B cell (primary cell): ENCODE measurements at regions not wholly inside any gene's neighbourhood (a gene's known extent, or its start where the extent isn't known, plus 50 kb on each side); places are given as distances from the start of the nearest gene placed in this dataset.

ENCODE experiments used
- ATAC-seq: fragments of 200-7000 bp; cut with Tn5 transposase; one replicate; pipeline ENCODE4 v1.10.0; 2021; ENCODE audit warnings: low read depth, mild to moderate bottlenecking, moderate number of reproducible peaks, moderate library complexity
- CTCF ChIA-PET: fragments of 350-600 bp; sonication (Branson Sonifier 250); formaldehyde crosslinking; loops from one replicate; lab custom pipeline; 2021; ENCODE audit warnings: antibody characterized with exemption, inconsistent platforms; lab: Charles Lee
- POLR2A ChIA-PET: fragments of 350-600 bp; sonication (Branson Sonifier 250); formaldehyde crosslinking; loops from one replicate; lab custom pipeline; 2021; ENCODE audit warnings: antibody characterized with exemption; lab: Charles Lee
- DNase-seq: peaks from one replicate; pipeline ENCODE4 v3.0.0; 2013
- H2AFZ ChIP-seq: 2 replicates; pipeline ENCODE4 v1.6.1; 2012; ENCODE audit warnings: mild to moderate bottlenecking, low read depth, low read length; ENCODE audit not compliant: insufficient read depth, poor library complexity, severe bottlenecking
- H3K27ac ChIP-seq, 2 donors: 1 replicate in 1 of 2; 2 replicates in 1 of 2; pipeline ENCODE4 v1.5.1; 2012 to 2013; ENCODE audit warnings: low read length in 2 of 2, mild to moderate bottlenecking in 2 of 2, moderate library complexity in 1 of 2
- H3K27me3 ChIP-seq, 4 experiments: fragments of 200-600 bp in 1 of 4; sonication (generic) in 1 of 4; replicated peaks in 1 of 4; 1 replicate in 2 of 4; 2 replicates in 2 of 4; pipeline versions ENCODE4 v1.6.1 to v1.7.0; 2013 to 2016; ENCODE audit warnings: low read length in 3 of 4, mild to moderate bottlenecking in 2 of 4, mixed read lengths in 1 of 4, moderate library complexity in 1 of 4; ENCODE audit not compliant: insufficient read depth in 4 of 4, control insufficient read depth in 3 of 4; ENCODE audit errors: control extremely low read depth in 1 of 4
- H3K36me3 ChIP-seq, 2 experiments: replicated peaks in 1 of 2; 1 replicate in 1 of 2; 2 replicates in 1 of 2; pipeline versions ENCODE4 v1.6.1 to v1.7.1; 2013; ENCODE audit warnings: low read length in 1 of 2; ENCODE audit not compliant: insufficient read depth in 2 of 2, control insufficient read depth in 1 of 2; ENCODE audit errors: control extremely low read depth in 1 of 2, extremely low read depth in 1 of 2
- H3K4me1 ChIP-seq, 2 donors: fragments of 200-600 bp in 1 of 2; sonication (generic) in 1 of 2; 1 replicate in 1 of 2; 2 replicates in 1 of 2; pipeline versions ENCODE4 v1.5.1 to v1.6.1; 2013 to 2017; ENCODE audit warnings: low read length in 2 of 2; ENCODE audit not compliant: control insufficient read depth in 2 of 2, insufficient read depth in 2 of 2
- H3K4me2 ChIP-seq: replicated peaks from 2 replicates; pipeline ENCODE3; 2012; ENCODE audit warnings: mild to moderate bottlenecking, low read depth, low read length; ENCODE audit not compliant: poor library complexity, severe bottlenecking
- H3K4me3 ChIP-seq, 5 experiments: fragments of 200-600 bp in 1 of 5; sonication (generic) in 1 of 5; 1 replicate in 3 of 5; 2 replicates in 2 of 5; pipeline versions ENCODE4 v1.5.1 to v1.7.0; 2011 to 2016; ENCODE audit warnings: low read length in 4 of 5, mild to moderate bottlenecking in 4 of 5, low read depth in 2 of 5, control low read depth in 1 of 5, moderate library complexity in 1 of 5; ENCODE audit not compliant: insufficient read depth in 1 of 5; ENCODE audit errors: control extremely low read depth in 1 of 5, extremely low read depth in 1 of 5
- H3K79me2 ChIP-seq: fragments of 200-600 bp; sonication (generic); one replicate; pipeline ENCODE4 v1.6.0; 2016; ENCODE audit warnings: low read length; ENCODE audit not compliant: control insufficient read depth, insufficient read depth
- H3K9ac ChIP-seq: fragments of 200-600 bp; sonication (generic); 2 replicates; pipeline ENCODE4 v1.6.1; 2017; ENCODE audit warnings: mild to moderate bottlenecking, low read length, moderate library complexity
- H3K9me3 ChIP-seq, 3 donors: one replicate each; pipeline versions ENCODE4 v1.6.1 to v1.7.1; 2013; ENCODE audit warnings: low read length in 2 of 3; ENCODE audit not compliant: control insufficient read depth in 2 of 3, insufficient read depth in 1 of 3; ENCODE audit errors: control extremely low read depth in 1 of 3
- H4K20me1 ChIP-seq: 2 replicates; pipeline ENCODE4 v1.6.0; 2012; ENCODE audit warnings: mild to moderate bottlenecking, low read length; ENCODE audit not compliant: insufficient read depth, control insufficient read depth, poor library complexity, severe bottlenecking
- H3K27ac Mint-ChIP-seq: one replicate; pipeline ENCODE4 v1.8.0; 2021; ENCODE audit warnings: mixed read lengths
- H3K27me3 Mint-ChIP-seq: one replicate; pipeline ENCODE4 v1.8.0; 2021; ENCODE audit warnings: mixed read lengths
- H3K4me1 Mint-ChIP-seq: one replicate; pipeline ENCODE4 v1.8.0; 2021; ENCODE audit warnings: mixed read lengths
- H3K4me3 Mint-ChIP-seq: one replicate; pipeline ENCODE4 v1.8.0; 2021; ENCODE audit warnings: mixed read lengths
- H3K9me3 Mint-ChIP-seq: one replicate; pipeline ENCODE4 v1.8.0; 2022; ENCODE audit warnings: mixed read lengths; ENCODE audit not compliant: insufficient read depth
- EZH2 ChIP-seq: IDR thresholded peaks from 2 replicates; pipeline ENCODE4 v1.6.1; 2012; ENCODE audit warnings: borderline replicate concordance, low read depth, mild to moderate bottlenecking, moderate library complexity, low read length; ENCODE audit not compliant: insufficient read depth, poor library complexity, severe bottlenecking
- WGBS: methylation state at CpG from one replicate; pipeline ENCODE4 v1.1.5; 2013; ENCODE audit warnings: missing lambda C conversion rate; ENCODE audit not compliant: insufficient coverage; 5-methylcytosine and 5-hydroxymethylcytosine counted together
- intact Hi-C: fragments of 100-400 bp; cut with micrococcal nuclease; formaldehyde crosslinking; loops from one replicate; pipeline ENCODE4 v1.10.0; 2022
- TF ChIP-seq, protein P1 (sequence below): fragments of 200-600 bp; IDR thresholded peaks from one replicate; pipeline ENCODE4 v1.8.0; 2022; ENCODE audit warnings: antibody characterized with exemption, mild to moderate bottlenecking

DNA sequence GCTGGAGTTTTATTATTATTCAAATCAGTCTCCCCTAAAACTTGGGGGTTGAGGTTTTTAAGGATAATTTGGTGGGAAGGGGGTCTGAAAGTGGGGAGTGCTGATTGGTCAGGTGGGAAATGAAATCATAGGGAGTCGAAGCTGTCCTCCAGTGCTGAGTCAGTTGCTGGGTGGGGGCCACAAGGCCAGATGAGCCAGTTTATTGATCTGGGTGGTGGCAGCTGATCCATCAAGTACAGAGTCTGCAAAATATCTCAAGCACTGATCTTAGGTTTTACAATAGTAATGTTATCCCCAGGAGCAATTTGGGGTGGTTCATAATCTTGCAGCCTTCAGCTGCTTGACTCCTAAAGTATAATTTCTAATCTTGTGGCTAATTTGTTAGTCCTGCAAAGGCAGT is 146.0 kb upstream of the SPACA1 start:
- ChIA-PET CTCF (no interaction called here), POLR2A (no interaction called here)
- ATAC-seq (no peak), DNase-seq (no peak)
- Histone ChIP-seq H3K4me1 (peaks cover 4 to 7% of the 10 kb centered on the region in 2 donors), H3K9me3 (no peaks in the 10 kb centered on the region), H3K4me2 (no peak overlapping the region), H3K4me3 (no peak overlapping the region), H3K79me2 (no peaks in the 10 kb centered on the region), H3K27ac (no peak overlapping the region), H3K36me3 (no peaks in the 10 kb centered on the region), H2AFZ (no peak overlapping the region), H4K20me1 (no peaks in the 10 kb centered on the region), H3K27me3 (no peaks in the 10 kb centered on the region), H3K9ac (no peak overlapping the region)
- Mint-ChIP-seq H3K27me3 (no peaks in the 10 kb centered on the region), H3K9me3 (no peaks in the 10 kb centered on the region), H3K4me1 (peaks cover 10% of the 10 kb centered on the region), H3K4me3 (no peak overlapping the region), H3K27ac (no peak overlapping the region)
- WGBS, result 92% methylated on average over 1 of the region's 1 CpG
- no peak for TF ChIP-seq EZH2
- TF ChIP-seq, protein P1, sequence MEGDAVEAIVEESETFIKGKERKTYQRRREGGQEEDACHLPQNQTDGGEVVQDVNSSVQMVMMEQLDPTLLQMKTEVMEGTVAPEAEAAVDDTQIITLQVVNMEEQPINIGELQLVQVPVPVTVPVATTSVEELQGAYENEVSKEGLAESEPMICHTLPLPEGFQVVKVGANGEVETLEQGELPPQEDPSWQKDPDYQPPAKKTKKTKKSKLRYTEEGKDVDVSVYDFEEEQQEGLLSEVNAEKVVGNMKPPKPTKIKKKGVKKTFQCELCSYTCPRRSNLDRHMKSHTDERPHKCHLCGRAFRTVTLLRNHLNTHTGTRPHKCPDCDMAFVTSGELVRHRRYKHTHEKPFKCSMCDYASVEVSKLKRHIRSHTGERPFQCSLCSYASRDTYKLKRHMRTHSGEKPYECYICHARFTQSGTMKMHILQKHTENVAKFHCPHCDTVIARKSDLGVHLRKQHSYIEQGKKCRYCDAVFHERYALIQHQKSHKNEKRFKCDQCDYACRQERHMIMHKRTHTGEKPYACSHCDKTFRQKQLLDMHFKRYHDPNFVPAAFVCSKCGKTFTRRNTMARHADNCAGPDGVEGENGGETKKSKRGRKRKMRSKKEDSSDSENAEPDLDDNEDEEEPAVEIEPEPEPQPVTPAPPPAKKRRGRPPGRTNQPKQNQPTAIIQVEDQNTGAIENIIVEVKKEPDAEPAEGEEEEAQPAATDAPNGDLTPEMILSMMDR, result no peak
- intact Hi-C loops, result no loop called here

DNA sequence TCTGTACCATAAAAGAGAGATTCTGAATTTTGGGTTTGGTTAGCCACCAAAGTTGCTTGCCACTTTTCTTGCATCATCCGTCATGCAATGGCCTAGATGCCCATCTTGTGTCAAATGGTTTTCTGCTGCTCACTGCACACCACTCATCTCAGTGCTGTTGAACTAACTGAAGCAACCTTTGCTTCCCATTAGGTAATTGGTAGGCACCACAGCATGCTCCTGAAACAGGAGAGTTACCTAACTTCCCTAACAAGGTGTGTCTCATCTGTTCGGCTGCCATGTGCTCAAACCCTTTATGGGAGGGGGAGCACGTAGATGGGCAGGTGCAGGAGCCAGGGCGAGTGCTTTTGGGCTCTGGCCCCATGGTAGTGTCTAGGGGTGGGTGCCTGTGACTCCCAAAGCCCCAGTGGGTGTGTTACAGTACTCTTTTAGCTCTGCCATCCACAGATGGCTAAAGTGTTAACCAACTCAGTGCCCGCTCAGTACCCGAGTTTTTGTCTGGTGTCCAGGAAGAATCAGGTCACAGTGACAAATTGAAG is 147.4 kb upstream of the SPACA1 start:
- Histone ChIP-seq H3K9me3 (no peaks in the 10 kb centered on the region), H3K4me1 (peaks cover 3% of the 10 kb centered on the region in 2 donors), H3K4me2 (no peak overlapping the region), H2AFZ (no peak overlapping the region), H3K4me3 (no peak overlapping the region), H3K9ac (no peak overlapping the region), H3K79me2 (no peaks in the 10 kb centered on the region), H4K20me1 (no peaks in the 10 kb centered on the region), H3K27ac (no peak overlapping the region), H3K27me3 (no peaks in the 10 kb centered on the region), H3K36me3 (no peaks in the 10 kb centered on the region)
- intact Hi-C loops, result no loop called here
- no peak for DNase-seq
- TF ChIP-seq, protein P1, result no peak
- ATAC-seq, result no peak
- ChIA-PET POLR2A (no interaction called here), CTCF (interaction anchor here (0.6 kb wide), 1 partner anchor 1290 kb away, joined by 3 read pairs; no protein-coding TSS in a partner anchor)
- peaks cover 5% of the 10 kb centered on the region for H3K4me1 Mint-ChIP-seq
- H3K9me3 Mint-ChIP-seq, result no peaks in the 10 kb centered on the region
- H3K27me3 Mint-ChIP-seq, result no peaks in the 10 kb centered on the region
- H3K27ac Mint-ChIP-seq, result no peak overlapping the region
- WGBS, result 89% methylated on average over 5 of the region's 6 CpGs
- H3K4me3 Mint-ChIP-seq, result no peak overlapping the region
